H9 (cell line): ENCODE measurements at regions not wholly inside any gene's neighbourhood (a gene's known extent, or its start where the extent isn't known, plus 50 kb on each side); places are given as distances from the start of the nearest gene placed in this dataset.

Source experiments
- DNase-seq: peaks from one replicate; pipeline ENCODE4 v3.0.0-alpha.2; 2017
- H2AFZ ChIP-seq: one replicate; pipeline ENCODE4 v1.6.1; 2013; ENCODE audit warnings: mild to moderate bottlenecking, low read length, control low read depth, moderate library complexity
- H2AK5ac ChIP-seq: 2 replicates; pipeline ENCODE4 v1.6.1; 2013; ENCODE audit warnings: low read length, control low read depth, mixed read lengths; ENCODE audit not compliant: insufficient read length
- H2BK120ac ChIP-seq: one replicate; pipeline ENCODE4 v1.6.1; 2013; ENCODE audit warnings: low read depth, mild to moderate bottlenecking, low read length, control low read depth, inconsistent platforms; ENCODE audit not compliant: poor library complexity, severe bottlenecking
- H2BK12ac ChIP-seq: 2 replicates; pipeline ENCODE4 v1.6.1; 2013; ENCODE audit warnings: low read length, control low read depth, mixed read lengths, low read depth; ENCODE audit not compliant: insufficient read length
- H2BK15ac ChIP-seq: 2 replicates; pipeline ENCODE4 v1.6.1; 2013; ENCODE audit warnings: low read depth, low read length, control low read depth
- H2BK20ac ChIP-seq: one replicate; pipeline ENCODE4 v1.6.1; 2013; ENCODE audit warnings: low read depth, mild to moderate bottlenecking, low read length, control low read depth, inconsistent platforms; ENCODE audit not compliant: poor library complexity, severe bottlenecking
- H2BK5ac ChIP-seq: 2 replicates; pipeline ENCODE4 v1.6.1; 2013; ENCODE audit warnings: low read length, control low read depth, mixed read lengths; ENCODE audit not compliant: insufficient read length
- H3K14ac ChIP-seq: 2 replicates; pipeline ENCODE4 v1.6.1; 2013; ENCODE audit warnings: low read length, control low read depth; ENCODE audit not compliant: insufficient read depth
- H3K18ac ChIP-seq: 2 replicates; pipeline ENCODE4 v1.6.1; 2013; ENCODE audit warnings: low read depth, mild to moderate bottlenecking, mixed read lengths, low read length, control low read depth; ENCODE audit not compliant: insufficient read length
- H3K23ac ChIP-seq: 2 replicates; pipeline ENCODE4 v1.6.1; 2013; ENCODE audit warnings: low read length, control low read depth, mixed read lengths, low read depth; ENCODE audit not compliant: insufficient read length
- H3K23me2 ChIP-seq: 2 replicates; pipeline ENCODE4 v1.6.1; 2013; ENCODE audit warnings: low read depth, mild to moderate bottlenecking, mixed read lengths, low read length, control low read depth; ENCODE audit not compliant: insufficient read length, poor library complexity, severe bottlenecking
- H3K27ac ChIP-seq: 2 replicates; pipeline ENCODE4 v1.5.1; 2013; ENCODE audit warnings: low read length, control low read depth, mixed read lengths, low read depth; ENCODE audit not compliant: insufficient read length
- H3K27me3 ChIP-seq: 2 replicates; pipeline ENCODE4 v1.6.1; 2013; ENCODE audit warnings: low read length, control low read depth, inconsistent platforms; ENCODE audit not compliant: insufficient read depth
- H3K4ac ChIP-seq: 2 replicates; pipeline ENCODE4 v1.6.1; 2013; ENCODE audit warnings: low read depth, mild to moderate bottlenecking, control low read depth, inconsistent platforms, low read length, moderate library complexity
- H3K4me1 ChIP-seq: 2 replicates; pipeline ENCODE4 v1.6.1; 2013; ENCODE audit warnings: low read length, control low read depth, inconsistent platforms; ENCODE audit not compliant: insufficient read depth
- H3K4me2 ChIP-seq: 2 replicates; pipeline ENCODE4 v1.6.1; 2013; ENCODE audit warnings: low read length, control low read depth, mixed read lengths; ENCODE audit not compliant: insufficient read length, insufficient read depth
- H3K56ac ChIP-seq: 2 replicates; pipeline ENCODE4 v1.6.1; 2013; ENCODE audit warnings: low read depth, mild to moderate bottlenecking, mixed read lengths, low read length, control low read depth; ENCODE audit not compliant: insufficient read length
- H3K79me1 ChIP-seq: 2 replicates; pipeline ENCODE4 v1.6.1; 2013; ENCODE audit warnings: low read depth, mild to moderate bottlenecking, moderate library complexity, low read length, control low read depth, inconsistent platforms; ENCODE audit not compliant: insufficient read depth, poor library complexity, severe bottlenecking
- H3K79me2 ChIP-seq: 2 replicates; pipeline ENCODE4 v1.6.1; 2013; ENCODE audit warnings: low read length, control low read depth, inconsistent platforms; ENCODE audit not compliant: insufficient read depth
- H3K9ac ChIP-seq: 2 replicates; pipeline ENCODE4 v1.6.1; 2013; ENCODE audit warnings: low read length, control low read depth, mixed read lengths; ENCODE audit not compliant: insufficient read length; ENCODE audit errors: extremely low read depth
- H3K9me3 ChIP-seq: one replicate; pipeline ENCODE4 v1.6.1; 2013; ENCODE audit warnings: low read depth, low read length, inconsistent platforms; ENCODE audit not compliant: control insufficient read depth
- H3T11ph ChIP-seq: one replicate; pipeline ENCODE4 v1.6.1; 2013; ENCODE audit warnings: mild to moderate bottlenecking, low read length, control low read depth, inconsistent platforms
- H4K20me1 ChIP-seq: one replicate; pipeline ENCODE4 v1.6.1; 2013; ENCODE audit not compliant: control insufficient read depth, insufficient read length, insufficient read depth
- H4K5ac ChIP-seq: 2 replicates; pipeline ENCODE4 v1.6.1; 2013; ENCODE audit warnings: low read depth, mild to moderate bottlenecking, mixed read lengths, low read length, control low read depth; ENCODE audit not compliant: insufficient read length
- H4K8ac ChIP-seq: replicated peaks from 2 replicates; pipeline ENCODE4 v1.6.1; 2013; ENCODE audit warnings: low read length, control low read depth, mixed read lengths, low read depth; ENCODE audit not compliant: insufficient read length
- H4K91ac ChIP-seq: 2 replicates; pipeline ENCODE4 v1.6.1; 2013; ENCODE audit warnings: low read depth, mild to moderate bottlenecking, moderate library complexity, mixed read lengths, low read length, control low read depth; ENCODE audit not compliant: insufficient read length
- H3K27ac Mint-ChIP-seq, 3 experiments: 2 replicates in 2 of 3; 3 replicates in 1 of 3; pipeline ENCODE4 v1.8.0; 2020 to 2021; ENCODE audit warnings: mixed read lengths in 3 of 3, mild to moderate bottlenecking in 1 of 3, moderate library complexity in 1 of 3
- H3K27me3 Mint-ChIP-seq: 2 replicates; pipeline ENCODE4 v1.8.0; 2021; ENCODE audit warnings: low read depth, mild to moderate bottlenecking, moderate library complexity, mixed read lengths
- H3K36me3 Mint-ChIP-seq, 3 experiments: 2 replicates in 2 of 3; 3 replicates in 1 of 3; pipeline ENCODE4 v1.8.0; 2020 to 2021; ENCODE audit warnings: low read depth in 3 of 3, mixed read lengths in 3 of 3; ENCODE audit not compliant: insufficient read depth in 1 of 3
- H3K4me1 Mint-ChIP-seq, 2 experiments: 2 replicates each; pipeline ENCODE4 v1.8.0; 2020; ENCODE audit warnings: mixed read lengths in 2 of 2
- H3K4me3 Mint-ChIP-seq, 2 experiments: 2 replicates in 1 of 2; 3 replicates in 1 of 2; pipeline ENCODE4 v1.8.0; 2020 to 2021; ENCODE audit warnings: mild to moderate bottlenecking in 2 of 2, mixed read lengths in 2 of 2, moderate library complexity in 1 of 2
- H3K9me3 Mint-ChIP-seq, 2 experiments: 2 replicates in 1 of 2; 3 replicates in 1 of 2; pipeline ENCODE4 v1.8.0; 2020; ENCODE audit warnings: mild to moderate bottlenecking in 2 of 2, mixed read lengths in 2 of 2, moderate library complexity in 1 of 2
- CTCF ChIP-seq: fragments of 200-600 bp; sonication (generic); conservative IDR thresholded peaks from 3 replicates; pipeline ENCODE4 v1.8.0; 2021; ENCODE audit warnings: antibody characterized with exemption, mild to moderate bottlenecking
- WGBS: extraction: QIAGEN DNeasy Blood & Tissue Kit; methylation state at CpG from one replicate; pipeline ENCODE4 v1.1.7; 2013; ENCODE audit warnings: missing lambda C conversion rate, low lambda C conversion rate, mixed read lengths; ENCODE audit not compliant: insufficient read length; ENCODE audit errors: extremely low coverage; 5-methylcytosine and 5-hydroxymethylcytosine counted together

GRCh38 chr1:208595745-208596144, 351.6 kb upstream of the PLXNA2 start:
- Histone ChIP-seq H3K14ac (no peak overlapping the region), H3K18ac (no peak overlapping the region), H4K5ac (no peak overlapping the region), H4K91ac (no peak overlapping the region), H3K79me1 (no peaks in the 10 kb centered on the region), H4K20me1 (no peaks in the 10 kb centered on the region), H3K27ac (no peak overlapping the region), H3K9ac (no peak overlapping the region), H3K27me3 (no peaks in the 10 kb centered on the region), H2BK12ac (no peak overlapping the region), H3K4me2 (no peak overlapping the region), H4K8ac (no peak overlapping the region), H3K9me3 (no peaks in the 10 kb centered on the region), H3K56ac (no peak overlapping the region), H3K79me2 (no peaks in the 10 kb centered on the region), H3K4ac (no peak overlapping the region), H2BK20ac (no peak overlapping the region), H2BK5ac (no peak overlapping the region), H3T11ph (no peak overlapping the region), H3K23ac (no peak overlapping the region), H2BK15ac (no peak overlapping the region), H3K23me2 (no peaks in the 10 kb centered on the region), H2BK120ac (no peak overlapping the region), H3K4me1 (peaks cover 11% of the 10 kb centered on the region; the same call in 1 of the 2 replicates), H2AFZ (no peak overlapping the region), H2AK5ac (no peak overlapping the region)
- no CpG with 5 or more reads among the region's 4 CpGs for WGBS
- Mint-ChIP-seq H3K36me3 (no peaks in the 10 kb centered on the region), H3K9me3 (no peaks in the 10 kb centered on the region), H3K4me3 (no peak overlapping the region), H3K27ac (no peak overlapping the region), H3K27me3 (no peaks in the 10 kb centered on the region), H3K4me1 (peaks cover 31 to 32% of the 10 kb centered on the region in 2 experiments)
- no peak for TF ChIP-seq CTCF
- no peak for DNase-seq
